HG03159 (cell line): ENCODE measurements at regions not wholly inside any gene's neighbourhood (a gene's known extent, or its start where the extent isn't known, plus 50 kb on each side); places are given as distances from the start of the nearest gene placed in this dataset.

Source experiments
- ATAC-seq: cut with Tn5 transposase; IDR thresholded peaks from one replicate; pipeline ENCODE4 v1.9.1; 2021; ENCODE audit warnings: mild to moderate bottlenecking, moderate library complexity; ENCODE audit not compliant: unreplicated experiment

DNA sequence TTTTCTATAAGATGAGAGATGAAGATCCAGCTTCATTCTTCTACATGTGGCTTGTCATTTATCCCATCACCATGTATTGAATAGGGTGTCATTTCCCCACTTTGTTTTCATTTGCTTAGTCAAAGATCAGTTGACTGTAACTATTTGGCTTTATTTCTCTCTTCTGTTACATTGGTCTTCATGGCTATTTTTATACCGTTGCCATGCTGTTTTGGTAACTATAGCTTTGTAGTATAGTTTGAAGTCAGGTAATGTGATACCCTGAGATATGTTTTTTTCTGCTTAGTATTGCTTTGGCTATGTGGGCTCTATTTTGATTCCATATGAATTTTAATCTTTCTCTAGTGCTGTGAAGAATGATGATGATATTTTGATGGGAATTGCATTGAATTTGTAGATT lies 514.3 kb downstream of the GBA3 start:
- no peak for ATAC-seq

DNA sequence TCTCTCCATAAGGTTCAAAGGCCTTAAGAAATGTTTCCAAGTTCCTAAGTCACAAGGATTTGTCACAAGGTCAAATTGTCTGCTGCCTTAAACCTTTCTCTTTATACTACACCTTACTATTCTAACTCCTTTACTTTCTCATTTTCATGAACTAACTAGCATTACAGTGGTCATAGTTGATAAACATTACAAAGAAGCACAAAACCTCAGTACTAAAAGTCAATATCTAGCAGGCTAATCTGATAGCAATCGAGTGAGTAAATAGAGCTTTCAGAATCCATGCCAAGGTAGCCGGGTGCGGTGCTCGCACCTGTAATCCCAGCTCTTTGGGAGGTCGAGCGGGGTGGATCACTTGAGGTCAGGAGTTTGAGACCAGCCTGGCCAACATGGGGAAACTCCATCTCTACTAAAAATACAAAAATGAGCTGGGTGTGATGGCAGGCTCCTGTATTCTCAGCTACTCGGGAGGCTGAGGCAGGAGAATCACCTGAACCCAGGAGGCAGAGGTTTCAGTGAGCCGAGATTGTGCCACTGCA lies 510.0 kb downstream of the GBA3 start:
- ATAC-seq = no peak

DNA sequence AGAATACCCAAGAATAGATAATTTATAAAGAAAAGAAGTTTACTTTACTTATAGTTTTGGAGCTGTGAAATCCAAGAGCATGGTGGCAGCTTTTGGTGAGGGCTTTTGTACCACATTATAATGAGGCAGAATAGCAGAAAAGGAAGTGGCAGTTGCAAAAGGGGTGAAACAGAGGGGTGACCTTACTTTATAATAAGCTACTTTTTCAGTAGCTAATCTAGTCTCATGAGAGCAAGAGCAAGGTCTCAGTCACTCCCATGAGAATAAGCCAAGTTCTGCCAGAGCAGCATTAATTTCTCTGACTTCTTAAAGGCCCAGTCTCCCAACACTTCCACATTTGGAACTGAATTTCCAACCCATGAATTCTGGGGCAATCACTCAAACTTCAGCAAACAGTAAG lies 502.0 kb downstream of the GBA3 start:
- ATAC-seq = no peak

DNA sequence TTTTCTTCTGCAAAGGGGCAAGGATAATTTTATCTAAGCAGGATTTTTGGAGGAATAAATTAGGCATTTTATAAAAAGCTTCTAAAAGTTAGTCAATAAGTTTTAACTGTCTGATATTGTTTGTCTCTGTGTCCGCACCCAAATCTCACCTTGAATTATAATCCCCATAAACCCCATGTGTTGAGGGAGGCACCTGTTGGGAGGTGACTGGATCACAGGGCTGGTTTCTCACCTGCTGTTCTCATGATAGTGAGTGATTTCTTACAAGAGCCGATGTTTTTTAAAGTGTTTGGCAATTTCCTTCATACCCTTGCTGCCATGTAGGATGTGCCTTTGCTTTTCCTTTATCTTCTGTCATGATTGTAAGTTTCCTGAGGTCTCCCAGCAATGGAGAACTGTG lies 481.4 kb downstream of the GBA3 start:
- ATAC-seq = no peak

DNA sequence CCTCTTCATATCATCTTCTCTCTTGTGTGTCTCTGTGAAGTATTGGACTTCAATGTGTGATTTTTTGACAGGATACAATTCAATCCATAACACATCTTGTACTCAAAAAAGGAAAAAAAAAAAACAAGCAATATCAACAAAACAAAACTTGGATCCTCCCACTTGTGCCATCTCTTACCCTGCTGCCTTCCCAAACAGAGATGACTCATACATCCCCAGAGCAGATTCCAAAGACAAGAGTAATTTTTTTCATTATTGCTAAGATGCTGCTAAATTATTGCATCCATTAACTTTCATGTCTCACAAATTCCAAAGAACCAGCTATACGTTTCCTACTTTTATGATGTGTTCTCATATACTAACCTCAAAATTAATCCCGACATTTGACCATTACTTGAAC lies 479.2 kb downstream of the GBA3 start:
- ATAC-seq = no peak

DNA sequence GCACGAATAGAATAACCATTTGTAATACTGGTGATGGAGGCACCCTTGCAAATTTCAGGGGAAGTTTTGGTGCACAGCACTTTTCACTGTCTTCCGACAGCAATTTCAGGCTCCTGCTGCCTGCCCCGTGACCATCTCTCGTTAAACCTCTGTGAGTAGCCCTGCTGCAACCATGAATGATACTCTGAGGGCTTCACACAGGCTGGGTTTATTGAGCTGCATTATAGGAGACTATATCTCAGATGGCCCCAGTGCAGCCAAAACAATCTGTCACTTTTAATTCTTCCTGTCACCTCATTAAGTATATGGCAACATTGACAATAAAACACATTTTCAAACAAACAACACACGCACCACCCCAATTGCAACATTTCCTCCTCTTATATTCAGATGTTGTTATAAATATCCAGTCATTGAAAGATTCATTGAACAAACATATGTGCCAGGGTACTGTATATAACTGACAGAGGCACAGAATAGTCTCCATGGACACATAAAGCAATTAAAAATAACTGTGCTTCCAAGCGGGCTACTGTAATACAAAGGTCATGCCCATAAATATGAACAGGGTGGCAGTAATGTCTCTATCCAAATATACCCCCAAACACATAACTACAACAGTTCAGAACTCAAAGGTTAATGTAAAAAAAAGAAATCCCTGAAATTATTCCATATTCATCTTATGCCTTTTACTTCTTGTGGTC lies 477.0 kb downstream of the GBA3 start:
- ATAC-seq = no peak

DNA sequence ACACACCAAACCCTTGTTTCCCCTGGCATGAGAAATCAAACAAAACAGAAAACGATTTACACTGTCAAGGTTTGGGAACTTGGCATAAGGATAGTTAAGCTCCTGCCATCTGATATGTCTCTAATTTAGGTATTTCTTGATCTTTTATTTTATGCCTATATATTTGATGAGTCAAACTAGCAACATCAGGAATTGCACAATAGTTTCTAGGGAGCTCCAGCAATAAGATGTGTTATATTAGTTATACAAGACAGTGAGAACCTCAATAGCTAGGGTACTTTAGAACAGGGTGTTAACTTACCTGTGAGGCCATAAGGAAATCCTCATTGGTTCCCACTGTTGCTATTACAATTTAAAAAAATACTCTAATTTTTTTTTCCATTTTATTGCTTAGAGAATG lies 474.2 kb downstream of the GBA3 start:
- no peak for ATAC-seq

DNA sequence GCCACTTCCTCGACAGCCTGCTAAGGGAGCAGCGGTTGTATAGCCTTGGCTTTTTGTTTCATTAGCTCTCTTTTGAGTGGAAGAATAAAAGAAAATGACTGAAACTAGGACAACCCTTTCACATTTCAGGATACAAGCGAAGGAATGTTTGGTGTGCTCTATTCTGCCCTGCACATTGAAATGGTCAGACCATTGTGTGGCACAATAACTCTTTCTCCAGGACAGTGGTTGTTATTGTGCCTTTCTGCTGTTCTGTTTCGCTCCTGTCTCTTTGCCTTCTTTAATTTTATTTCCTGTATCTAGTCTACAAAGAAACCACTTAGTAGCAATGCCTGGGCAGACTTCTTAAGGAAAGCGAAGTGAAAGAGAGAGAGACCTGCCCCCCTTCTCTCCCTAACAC lies 473.7 kb downstream of the GBA3 start:
- ATAC-seq = no peak

DNA sequence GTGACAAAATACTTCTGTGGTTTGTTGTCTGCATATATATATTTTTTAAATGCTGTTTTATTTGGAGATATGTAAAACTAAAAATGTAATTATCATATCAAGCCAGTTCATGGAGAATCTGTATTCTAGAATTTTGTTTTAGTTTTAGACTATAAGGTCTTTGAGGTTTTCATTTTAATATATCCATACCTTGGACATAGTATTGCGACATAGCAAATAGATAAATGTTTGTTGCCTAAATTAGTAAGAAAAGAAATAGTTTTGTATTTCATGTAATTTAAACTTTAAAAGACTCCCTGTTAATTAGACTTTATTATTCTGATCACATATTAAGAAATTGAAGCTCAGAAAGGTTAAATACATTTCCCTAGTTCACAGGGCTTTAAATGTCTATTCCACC lies 472.9 kb downstream of the GBA3 start:
- no peak for ATAC-seq

DNA sequence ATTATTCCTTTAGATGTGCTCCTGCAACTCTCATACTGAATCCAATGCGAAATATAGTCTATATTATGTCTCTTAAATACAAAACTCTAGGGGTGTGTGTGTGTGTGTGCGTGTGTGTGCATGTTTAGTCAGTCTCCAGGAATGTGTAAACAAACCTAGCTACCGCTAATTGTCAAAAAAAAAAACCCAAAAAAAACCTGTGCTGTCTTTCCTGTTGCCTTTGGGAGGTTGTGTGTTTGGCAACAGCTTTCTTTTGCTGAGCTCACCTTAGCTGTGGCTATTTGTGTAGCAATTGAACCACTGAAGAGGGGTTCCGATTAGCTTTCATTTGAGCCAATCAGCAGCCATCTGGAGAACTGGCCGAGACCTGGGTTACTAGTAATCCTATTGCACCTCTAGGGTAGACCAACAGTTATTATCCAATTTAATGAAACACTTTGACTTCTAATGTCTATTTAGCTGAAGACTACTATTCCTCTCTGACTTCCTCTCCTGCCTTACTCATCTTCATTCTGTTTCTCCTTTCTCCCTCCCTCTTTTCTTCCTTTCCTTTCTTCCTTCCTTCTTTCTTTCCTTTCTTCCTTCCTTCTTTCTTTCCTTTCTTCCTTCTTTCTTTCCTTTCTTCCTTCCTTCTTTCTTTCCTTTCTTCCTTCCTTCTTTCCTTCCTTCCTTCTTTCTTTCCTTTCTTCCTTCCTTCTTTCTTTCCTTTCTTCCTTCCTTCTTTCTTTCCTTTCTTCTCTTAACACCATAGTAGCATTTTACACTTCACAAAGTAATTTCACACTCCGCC lies 471.1 kb downstream of the GBA3 start:
- no peak for ATAC-seq

DNA sequence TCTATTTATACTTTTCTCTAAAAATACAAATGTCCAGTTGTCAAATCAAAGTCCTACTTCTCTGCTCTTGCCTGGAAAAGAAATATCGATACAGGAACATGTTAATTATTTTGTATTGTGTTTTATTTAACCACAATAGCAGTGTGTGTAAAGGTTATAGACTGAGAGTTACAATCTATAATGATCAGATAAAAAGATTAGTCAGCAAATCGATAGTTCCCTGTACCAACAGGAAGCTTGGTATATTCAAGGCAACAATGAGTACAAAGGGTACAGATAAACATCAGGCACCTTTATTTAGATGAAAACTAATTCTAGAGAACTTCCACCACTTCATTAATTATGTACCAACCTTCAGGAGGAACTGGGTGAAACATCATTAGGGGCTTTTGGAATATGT lies 469.5 kb downstream of the GBA3 start:
- ATAC-seq = no peak

DNA sequence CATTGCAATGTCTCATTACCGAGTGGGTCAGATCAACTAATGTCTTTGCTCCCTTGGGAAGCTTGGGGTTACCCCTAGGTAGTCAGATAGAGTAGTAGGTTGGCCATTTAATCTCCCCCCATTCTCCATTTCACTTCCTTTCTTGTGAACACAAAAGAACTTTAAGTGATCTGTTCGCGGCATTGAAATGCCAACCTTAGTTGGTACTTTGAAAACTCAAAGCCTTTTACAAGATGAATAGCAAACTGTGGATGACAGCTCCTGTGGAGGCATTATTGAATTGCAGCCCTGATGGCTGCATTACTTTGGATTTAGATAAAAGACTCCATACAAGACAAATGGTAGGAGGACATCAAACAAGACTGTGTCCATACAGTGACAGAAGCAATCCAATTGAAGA lies 469.1 kb downstream of the GBA3 start:
- ATAC-seq = no peak

DNA sequence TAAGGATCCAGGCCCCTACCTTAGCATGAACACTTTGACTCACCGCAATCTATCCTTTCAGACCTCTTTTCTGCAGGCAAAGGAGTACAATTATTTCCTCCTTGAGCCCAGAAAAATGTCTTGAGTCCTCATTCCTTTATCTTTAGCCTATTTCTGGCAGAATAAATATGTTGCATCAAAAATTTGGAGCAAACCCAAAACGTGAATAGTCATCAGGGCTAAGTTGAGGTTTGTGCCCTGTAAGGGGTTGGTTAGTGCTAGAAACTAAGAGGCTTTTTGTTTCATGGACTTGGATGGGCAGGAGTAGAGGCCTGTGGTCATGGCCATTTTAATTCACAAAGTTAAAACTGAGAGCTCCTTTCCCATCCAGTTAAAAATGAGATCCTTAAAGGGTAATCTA lies 460.3 kb downstream of the GBA3 start:
- no peak for ATAC-seq

DNA sequence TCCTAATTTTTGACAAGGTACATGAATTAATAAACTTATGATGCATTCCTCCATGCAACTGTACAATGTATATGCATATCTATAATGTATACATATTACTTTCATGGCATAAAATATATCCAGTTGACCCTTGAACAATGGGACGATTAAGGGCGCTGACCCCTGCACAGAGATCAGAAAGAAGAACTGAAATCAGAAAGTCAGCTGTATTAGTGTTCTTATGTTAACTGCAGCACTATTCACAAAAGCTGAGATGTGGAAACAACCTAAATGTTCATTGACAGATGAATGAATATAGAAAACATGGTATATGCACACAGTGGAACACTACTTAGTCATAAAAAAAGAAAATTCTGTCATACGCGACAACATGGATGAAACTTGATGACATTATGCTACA lies 457.1 kb downstream of the GBA3 start:
- ATAC-seq = no peak

DNA sequence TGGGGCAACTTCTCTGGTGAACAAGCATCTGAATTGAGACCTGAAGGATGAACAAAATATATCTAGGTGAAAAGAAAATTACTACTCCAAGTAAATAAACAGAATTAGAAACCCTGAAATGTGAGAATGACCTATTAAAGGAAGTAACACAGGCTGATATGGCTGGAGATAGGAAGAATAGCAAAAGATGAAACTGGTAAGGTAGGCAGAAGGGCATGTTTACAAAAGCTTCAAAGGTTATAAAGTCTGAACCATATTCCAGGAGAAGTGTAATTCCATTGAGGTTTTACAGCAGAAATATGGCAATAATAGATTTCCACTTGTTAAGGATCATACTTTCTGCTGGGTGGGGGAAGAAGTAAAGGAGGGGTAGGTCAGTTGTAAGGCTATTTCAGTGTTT lies 452.0 kb downstream of the GBA3 start:
- ATAC-seq = no peak

DNA sequence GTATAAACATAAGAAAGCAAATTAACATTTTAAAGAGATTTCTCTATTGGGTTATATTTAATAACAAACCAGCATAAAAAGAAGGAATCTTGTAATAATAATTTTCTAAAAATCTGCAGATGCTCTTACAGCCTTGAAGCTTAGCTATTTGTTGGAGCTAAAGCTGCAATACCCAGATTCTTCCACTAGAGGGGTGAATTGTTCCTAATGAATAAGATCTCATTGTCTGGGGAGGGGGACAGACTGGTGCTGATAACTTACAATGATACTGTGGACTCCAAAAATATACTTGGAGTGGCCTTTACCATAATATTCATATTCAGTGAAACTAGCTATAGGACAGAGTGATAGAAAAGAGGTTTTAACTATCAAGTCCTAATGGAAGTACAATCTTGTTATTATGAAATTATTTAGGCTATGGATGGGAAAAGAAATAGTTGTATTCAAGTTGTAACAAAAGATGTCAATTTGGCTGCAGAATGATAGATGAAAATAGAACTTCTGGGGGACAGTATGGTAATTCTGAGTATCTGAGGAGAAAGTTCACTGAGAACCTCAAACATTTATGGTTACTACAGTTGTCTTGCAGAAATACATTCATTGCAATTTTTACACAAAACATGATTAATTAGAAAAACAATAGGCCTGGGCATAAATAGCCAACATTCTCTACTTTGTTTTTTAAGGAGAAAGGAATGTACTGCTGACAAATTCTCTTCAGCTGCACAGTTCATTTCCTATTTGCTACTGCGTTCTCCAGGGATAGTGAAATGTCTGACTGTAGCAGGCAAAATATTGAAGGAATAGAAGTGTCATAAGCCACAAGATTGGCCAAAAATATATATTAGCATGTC lies 443.3 kb downstream of the GBA3 start:
- peak; percentile 70 for ATAC-seq

DNA sequence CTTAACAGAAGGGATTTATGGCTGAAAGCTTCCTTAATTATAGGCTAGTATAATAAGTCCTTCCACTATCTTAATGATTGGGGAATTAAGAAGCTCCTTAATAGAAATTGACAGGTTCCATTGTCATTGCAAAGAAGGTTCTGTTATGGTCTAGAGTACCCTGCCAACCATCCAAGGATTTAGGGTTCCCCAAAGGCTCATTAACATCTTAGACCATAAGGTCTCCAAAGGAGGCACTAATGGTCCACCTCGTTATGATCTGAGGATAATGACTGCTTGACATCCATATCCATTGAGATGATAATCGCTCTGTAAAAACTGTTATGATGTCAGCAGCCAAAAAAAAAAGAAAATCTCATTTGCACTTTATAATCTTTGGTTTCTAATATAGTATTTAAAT lies 441.6 kb downstream of the GBA3 start:
- no peak for ATAC-seq

DNA sequence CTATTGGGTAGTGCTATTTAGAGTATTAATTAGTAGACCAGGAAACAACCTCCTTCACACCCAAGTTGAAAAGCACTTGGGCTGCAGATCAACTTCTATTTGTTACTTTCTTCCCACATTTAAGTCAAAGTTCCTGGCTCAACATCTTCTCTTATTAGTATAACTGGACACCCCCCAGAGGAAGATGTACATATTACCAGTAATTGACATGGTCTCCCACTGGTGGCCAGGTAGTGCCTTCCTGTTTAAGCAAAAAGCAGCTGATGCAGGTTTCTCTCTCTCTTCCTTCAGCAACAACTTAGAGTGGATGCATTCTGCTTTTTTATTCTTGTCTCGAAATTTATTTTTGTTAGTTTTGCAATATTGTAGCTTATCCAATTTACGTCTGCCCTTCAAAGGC lies 438.1 kb downstream of the GBA3 start:
- ATAC-seq = no peak

DNA sequence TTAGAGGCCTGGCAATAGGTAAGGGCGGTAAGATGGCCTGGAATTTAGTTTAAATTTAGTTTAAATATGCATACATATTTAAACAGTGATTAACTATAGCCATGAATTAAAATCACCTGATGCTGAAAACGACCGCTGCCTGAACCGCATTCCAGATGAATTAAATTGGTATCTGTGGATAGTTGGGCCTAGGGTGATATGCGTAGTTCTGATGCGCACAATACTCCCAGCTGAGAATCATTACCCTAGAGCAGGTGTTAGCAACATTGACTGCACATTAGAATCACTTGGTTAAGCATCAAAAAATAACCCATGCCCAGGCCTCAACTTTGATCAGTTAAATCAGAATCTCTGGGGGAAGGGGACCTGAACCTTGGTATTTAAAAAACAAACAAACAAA lies 432.4 kb downstream of the GBA3 start:
- ATAC-seq = no peak

DNA sequence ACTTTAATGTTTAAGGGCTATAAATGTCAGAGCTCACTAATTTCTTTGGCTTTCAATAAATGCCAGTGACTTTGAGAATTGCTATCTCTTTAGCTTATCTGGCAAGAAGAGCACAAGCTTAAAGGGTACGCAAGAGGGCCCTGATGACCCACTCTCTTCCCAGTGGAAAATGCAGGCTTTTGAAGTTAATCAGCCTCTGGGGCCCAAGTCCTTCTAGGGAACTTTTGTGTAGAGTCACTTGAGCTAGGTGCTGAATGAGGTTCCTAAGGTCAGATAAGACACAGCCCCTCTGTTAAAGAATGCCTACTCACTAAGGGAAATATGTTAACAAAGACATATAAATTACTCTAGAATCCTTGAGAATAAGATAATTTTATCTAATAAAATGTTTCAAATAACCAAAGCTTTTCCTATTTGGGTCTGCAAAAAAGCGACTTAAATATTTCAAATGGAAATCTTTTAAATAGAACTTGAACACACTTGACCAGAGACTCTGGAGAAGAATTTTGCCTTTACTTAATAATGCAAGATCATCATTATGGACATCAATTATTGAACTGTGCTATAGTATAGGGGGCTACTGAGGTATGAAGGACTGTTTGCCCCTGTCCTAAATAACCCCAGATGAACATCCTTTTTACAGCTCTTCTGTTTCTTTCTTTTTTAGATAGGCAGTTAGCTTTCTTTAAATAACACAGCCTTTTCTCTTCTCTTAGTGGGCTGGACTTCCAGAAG lies 430.1 kb downstream of the GBA3 start:
- ATAC-seq = no peak

DNA sequence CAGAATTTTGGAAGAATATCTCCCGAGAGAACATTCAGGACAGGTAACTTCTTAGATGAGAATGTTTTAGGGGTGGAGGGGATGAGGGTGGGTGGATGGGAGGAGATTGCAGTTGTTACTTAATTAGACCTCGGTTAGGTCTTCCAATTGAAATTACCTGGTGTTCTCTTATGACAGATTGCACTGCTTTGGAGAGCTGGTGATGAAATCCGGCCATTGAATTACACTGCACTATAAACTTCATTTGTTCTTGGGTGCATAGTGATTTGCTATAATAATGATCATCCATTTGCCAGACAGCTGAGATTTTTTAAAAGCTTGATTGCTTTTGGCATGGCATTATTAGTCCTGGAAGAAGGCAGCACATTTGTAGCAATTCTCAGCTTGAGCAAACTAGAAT lies 427.6 kb downstream of the GBA3 start:
- ATAC-seq = no peak
